OCI-LY1 (cell line): ENCODE measurements at regions not wholly inside any gene's neighbourhood (a gene's known extent, or its start where the extent isn't known, plus 50 kb on each side); places are given as distances from the start of the nearest gene placed in this dataset.

Source experiments
- H2AFZ ChIP-seq: fragments of 200-600 bp; sonication (generic), shearing (Covaris generic); 2 replicates; pipeline ENCODE4 v1.6.0; 2014; ENCODE audit warnings: antibody characterized with exemption, mild to moderate bottlenecking, low read length
- H3F3A ChIP-seq: fragments of 200-600 bp; sonication (generic), shearing (Covaris generic); 2 replicates; pipeline ENCODE4 v1.6.0; 2014; ENCODE audit warnings: mild to moderate bottlenecking, antibody characterized with exemption, low read length, moderate library complexity; ENCODE audit not compliant: insufficient read depth
- H3K27ac ChIP-seq: fragments of 200-600 bp; sonication (generic); 2 replicates; pipeline ENCODE4 v1.5.1; 2014; ENCODE audit warnings: low read length, mixed run types, mild to moderate bottlenecking, low read depth; ENCODE audit not compliant: poor library complexity, severe bottlenecking
- H3K27me3 ChIP-seq: fragments of 200-600 bp; sonication (generic); 2 replicates; pipeline ENCODE4 v1.6.0; 2014; ENCODE audit warnings: antibody characterized with exemption, mild to moderate bottlenecking, low read length, moderate library complexity; ENCODE audit not compliant: insufficient read depth
- H3K36me3 ChIP-seq: fragments of 200-600 bp; sonication (generic); 2 replicates; pipeline ENCODE4 v1.6.1; 2014; ENCODE audit warnings: mild to moderate bottlenecking, antibody characterized with exemption, low read length, moderate library complexity, mixed read lengths; ENCODE audit not compliant: insufficient read depth
- H3K4me1 ChIP-seq: fragments of 200-600 bp; sonication (generic); 2 replicates; pipeline ENCODE4 v1.5.1; 2014; ENCODE audit warnings: mild to moderate bottlenecking, low read length, moderate library complexity; ENCODE audit not compliant: insufficient read depth, severe bottlenecking
- H3K4me2 ChIP-seq: fragments of 200-600 bp; sonication (generic), shearing (Covaris generic); 2 replicates; pipeline ENCODE4 v1.6.1; 2014; ENCODE audit warnings: low read length
- H3K4me3 ChIP-seq: fragments of 200-600 bp; sonication (generic); 2 replicates; pipeline ENCODE4 v1.5.1; 2014; ENCODE audit warnings: low read length, low read depth, mild to moderate bottlenecking, mixed read lengths; ENCODE audit not compliant: poor library complexity, severe bottlenecking
- H3K79me2 ChIP-seq: fragments of 200-600 bp; shearing (Covaris generic); 2 replicates; pipeline ENCODE4 v1.6.1; 2016; ENCODE audit warnings: mixed run types, low read length, mixed read lengths; ENCODE audit not compliant: insufficient read depth
- H3K9ac ChIP-seq: fragments of 200-600 bp; sonication (generic), shearing (Covaris generic); 2 replicates; pipeline ENCODE4 v1.6.1; 2014; ENCODE audit warnings: mild to moderate bottlenecking, low read length, mixed read lengths
- H3K9me2 ChIP-seq: fragments of 200-600 bp; sonication (generic), shearing (Covaris generic); 2 replicates; pipeline ENCODE4 v1.6.1; 2014; ENCODE audit warnings: low read depth, mild to moderate bottlenecking, low read length, mixed read lengths
- H3K9me3 ChIP-seq: fragments of 200-600 bp; shearing (Covaris generic); 2 replicates; pipeline ENCODE4 v1.6.1; 2014; ENCODE audit warnings: low read length, mixed read lengths
- H4K20me1 ChIP-seq: fragments of 200-600 bp; sonication (generic), shearing (Covaris generic); 2 replicates; pipeline ENCODE4 v1.6.0; 2016; ENCODE audit warnings: mild to moderate bottlenecking, low read length; ENCODE audit not compliant: insufficient read depth
- CTCF ChIP-seq: fragments of 200-600 bp; sonication (generic), shearing (Covaris generic); IDR thresholded peaks from 2 replicates; pipeline ENCODE4 v1.5.1; 2017; ENCODE audit warnings: mild to moderate bottlenecking, antibody characterized with exemption, low read length, moderate library complexity, mixed read lengths
- EZH2 ChIP-seq: fragments of 200-600 bp; sonication (generic), shearing (Covaris generic); IDR thresholded peaks from 2 replicates; pipeline ENCODE4 v1.8.0; 2017; ENCODE audit warnings: borderline replicate concordance, mixed run types, mild to moderate bottlenecking, antibody characterized with exemption, low read length, moderate library complexity, mixed read lengths

DNA sequence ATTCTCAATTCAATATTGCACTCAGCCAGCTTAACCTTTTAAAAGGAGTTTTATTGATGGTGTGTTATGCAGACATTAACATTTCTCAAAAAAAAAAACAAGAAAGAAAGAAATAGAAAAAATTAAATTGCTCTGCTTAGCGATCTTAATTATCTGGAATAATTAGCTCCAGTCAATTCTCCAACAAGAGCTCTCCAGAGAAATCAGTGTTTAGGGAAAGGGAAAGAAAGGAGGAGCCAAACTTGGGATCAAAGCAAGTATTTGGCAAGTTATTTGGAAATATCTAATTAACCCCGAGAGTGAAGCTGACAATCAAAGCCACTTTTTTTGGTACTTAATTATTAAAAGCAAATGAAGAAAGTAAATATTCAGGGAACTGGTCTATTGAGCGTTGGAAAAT lies 60.7 kb upstream of the CAMK1G start:
- H2AFZ ChIP-seq: no peak overlapping the region
- TF ChIP-seq EZH2: no peak
- no peak for TF ChIP-seq CTCF

DNA sequence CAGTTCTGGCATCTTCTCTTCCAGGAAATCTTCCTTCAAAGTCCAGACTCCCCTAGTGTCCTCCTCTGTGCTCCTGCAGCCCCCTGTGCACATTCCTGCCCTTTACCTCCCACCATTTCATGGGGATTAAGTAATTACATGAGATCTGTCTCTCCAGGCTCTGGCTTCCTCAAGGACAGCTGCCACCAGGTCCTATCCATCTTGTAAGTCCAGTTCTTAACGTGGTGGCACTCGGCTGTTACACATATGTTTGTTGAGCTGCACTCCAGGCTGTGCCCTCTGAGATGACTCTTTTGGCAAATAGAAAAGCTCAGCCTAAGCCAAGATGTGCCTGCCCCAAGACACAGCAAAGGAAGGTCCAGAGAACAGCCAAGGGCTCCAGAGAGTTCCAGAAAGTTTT lies 57.4 kb upstream of the CAMK1G start:
- Histone ChIP-seq H3K27me3 (no peaks in the 10 kb centered on the region), H3F3A (no peaks in the 10 kb centered on the region), H3K79me2 (no peaks in the 10 kb centered on the region), H3K36me3 (no peaks in the 10 kb centered on the region), H3K9me2 (no peaks in the 10 kb centered on the region), H4K20me1 (no peaks in the 10 kb centered on the region), H3K4me1 (no peaks in the 10 kb centered on the region), H3K4me2 (no peak overlapping the region), H2AFZ (no peak overlapping the region), H3K4me3 (no peak overlapping the region), H3K9ac (no peak overlapping the region), H3K27ac (no peak overlapping the region), H3K9me3 (no peaks in the 10 kb centered on the region)
- TF ChIP-seq CTCF (no peak), EZH2 (no peak)

More for the DNA sequence above, 60.7 kb upstream of the CAMK1G start:
- no peaks in the 10 kb centered on the region for H3K9me3 ChIP-seq
- H3K79me2 ChIP-seq: no peaks in the 10 kb centered on the region
- H3K4me3 ChIP-seq: no peak overlapping the region
- no peak overlapping the region for H3K4me2 ChIP-seq
- H3K4me1 ChIP-seq: no peaks in the 10 kb centered on the region
- no peaks in the 10 kb centered on the region for H3K9me2 ChIP-seq
- H3K9ac ChIP-seq: no peak overlapping the region
- H3K27me3 ChIP-seq: no peaks in the 10 kb centered on the region
- H3K27ac ChIP-seq: no peak overlapping the region
- no peaks in the 10 kb centered on the region for H3F3A ChIP-seq
- H3K36me3 ChIP-seq: no peaks in the 10 kb centered on the region
- no peaks in the 10 kb centered on the region for H4K20me1 ChIP-seq

- Histone ChIP-seq H3K27ac (no peak overlapping the region), H3K9ac (no peak overlapping the region), H3K4me1 (no peaks in the 10 kb centered on the region), H3K9me2 (no peaks in the 10 kb centered on the region), H3K4me2 (no peak overlapping the region), H3K79me2 (no peaks in the 10 kb centered on the region), H3K36me3 (no peaks in the 10 kb centered on the region), H2AFZ (no peak overlapping the region), H3K4me3 (no peak overlapping the region), H4K20me1 (no peaks in the 10 kb centered on the region), H3F3A (no peaks in the 10 kb centered on the region), H3K9me3 (no peaks in the 10 kb centered on the region), H3K27me3 (no peaks in the 10 kb centered on the region)
- TF ChIP-seq CTCF (no peak), EZH2 (no peak)
These were observed 56.1 kb upstream of the CAMK1G start for GRCh38 chr1:209527372-209527771.
